GM19372 (cell line): ENCODE measurements at regions not wholly inside any gene's neighbourhood (a gene's known extent, or its start where the extent isn't known, plus 50 kb on each side); places are given as distances from the start of the nearest gene placed in this dataset.
"Not testable (repeated sequence)": the region's sequence is repeated elsewhere in the genome, so short reads cannot be mapped to it uniquely, and the experiment has no call there.

Source experiments
- ATAC-seq: cut with Tn5 transposase; IDR thresholded peaks from one replicate; pipeline ENCODE4 v1.9.1; 2021; ENCODE audit warnings: mild to moderate bottlenecking, low read depth, moderate library complexity; ENCODE audit not compliant: unreplicated experiment

DNA sequence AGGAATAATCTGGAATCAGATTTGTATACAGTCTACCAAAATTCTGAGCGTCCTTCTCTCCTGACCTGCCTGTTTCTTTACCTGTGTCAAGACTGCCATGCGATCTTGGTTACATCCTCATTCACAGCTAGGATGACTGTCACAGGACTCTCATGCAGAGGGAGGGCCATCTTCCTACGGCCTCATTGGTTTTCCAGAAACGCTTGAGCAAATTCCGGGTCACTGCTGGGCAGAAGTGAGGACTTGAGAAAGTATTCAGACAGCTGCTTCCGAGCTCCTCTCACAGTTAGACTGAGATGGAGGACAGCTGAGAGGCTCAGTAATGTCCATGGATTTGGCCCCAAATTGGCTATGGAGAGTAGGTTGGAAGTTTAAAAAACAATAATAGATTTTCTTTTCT lies 94.2 kb downstream of the TFAP2C start:
- ATAC-seq = no peak

DNA sequence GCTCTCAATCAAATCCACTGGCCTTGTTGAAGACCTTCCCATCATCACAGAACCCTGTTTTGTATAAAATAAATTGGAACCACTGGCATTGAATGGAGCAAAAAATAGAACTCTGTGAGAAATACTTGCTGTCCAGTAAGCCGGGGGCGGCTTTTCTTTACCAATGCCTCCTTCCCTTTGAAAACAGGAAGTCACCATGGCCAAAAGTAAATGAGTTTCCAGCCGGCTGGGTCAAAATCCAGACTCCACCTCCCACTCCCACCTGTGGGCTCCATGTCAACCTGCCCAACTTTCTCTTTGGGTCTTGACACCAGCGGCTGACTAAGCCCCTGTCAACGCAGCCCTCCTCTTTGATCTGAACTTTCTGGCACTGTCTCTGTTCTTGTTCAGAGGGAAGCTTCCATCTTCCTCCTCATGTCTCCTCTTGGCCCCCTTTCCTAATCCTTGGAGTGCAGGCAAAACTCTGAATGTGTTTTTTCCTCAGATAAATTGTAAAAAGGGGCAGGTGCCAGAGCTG lies 95.2 kb downstream of the TFAP2C start:
- no peak for ATAC-seq

DNA sequence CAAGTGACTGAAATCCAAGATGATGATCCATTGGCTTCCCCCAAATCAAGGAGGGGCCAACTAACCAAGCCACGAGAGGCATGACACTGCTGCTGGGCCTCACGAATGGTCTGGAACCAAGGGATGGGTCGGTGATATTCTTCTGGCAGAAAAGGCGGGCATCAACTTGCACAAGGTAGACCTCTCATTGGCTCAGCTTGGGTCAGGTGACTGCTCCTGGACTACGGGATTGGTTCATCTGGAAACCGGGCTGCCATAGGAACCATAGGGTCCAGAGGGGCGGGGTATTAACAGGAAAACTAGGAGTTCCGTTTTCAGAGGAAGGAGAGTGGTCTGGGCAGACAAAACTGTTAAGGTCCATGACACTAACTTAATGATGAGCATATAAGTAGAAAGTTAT lies 100.9 kb downstream of the TFAP2C start:
- ATAC-seq = no peak

DNA sequence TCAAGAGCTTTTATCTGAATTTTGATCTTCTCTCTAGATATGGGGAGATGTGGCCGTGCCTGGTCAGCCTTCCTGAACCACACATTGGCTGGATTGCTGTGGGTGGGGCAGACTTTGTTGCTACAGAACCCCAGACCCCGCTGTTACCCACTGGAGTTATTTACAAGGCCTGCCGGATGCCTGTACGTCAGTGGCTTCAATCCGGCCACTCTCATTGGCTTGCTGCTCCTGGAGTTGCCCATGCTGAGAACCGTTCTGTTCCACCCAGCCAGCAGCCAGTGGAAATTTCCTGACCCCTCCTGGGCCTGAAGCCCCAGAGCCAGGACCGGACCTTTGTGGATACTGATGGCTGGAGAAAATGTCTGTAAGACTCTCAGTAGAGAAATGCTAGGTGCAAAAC lies 101.9 kb downstream of the TFAP2C start:
- no peak for ATAC-seq

DNA sequence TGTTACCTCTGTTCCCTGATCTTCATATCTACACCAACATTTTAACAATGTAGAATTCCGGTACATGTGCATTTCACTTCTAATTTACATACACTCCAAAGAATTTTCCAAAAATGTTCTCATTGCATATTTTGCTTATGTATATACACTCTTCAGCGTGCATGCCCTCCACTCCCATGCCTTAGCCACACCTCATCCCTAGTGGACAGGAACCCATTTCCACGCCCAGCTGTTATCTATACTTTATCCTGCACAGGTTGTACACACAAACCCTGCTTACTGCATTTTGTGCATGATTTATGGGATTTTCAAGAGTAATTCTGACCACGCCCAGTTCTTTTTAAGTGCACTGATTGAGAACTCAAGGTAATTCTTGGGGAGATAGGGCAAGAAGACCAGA lies 102.4 kb downstream of the TFAP2C start:
- no peak for ATAC-seq

DNA sequence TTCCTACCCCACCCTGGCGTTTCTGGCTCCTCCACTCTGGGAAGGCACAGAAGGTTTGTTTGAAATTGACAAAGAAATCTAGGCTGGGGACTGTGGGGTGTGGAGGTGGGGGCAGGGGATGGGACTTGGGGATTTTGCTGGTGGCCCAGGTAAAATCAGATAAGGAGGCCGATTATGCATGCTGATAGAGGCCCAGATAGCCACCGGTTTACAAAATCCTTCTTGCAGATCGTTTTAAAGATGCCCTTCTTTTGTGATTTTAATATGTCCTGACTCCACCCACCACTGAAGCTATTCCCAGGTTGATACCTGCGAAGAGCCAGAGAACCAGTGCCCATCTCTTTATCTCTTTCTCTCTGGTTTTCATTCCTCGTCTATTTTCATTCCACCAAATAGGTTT lies 104.9 kb downstream of the TFAP2C start:
- no peak for ATAC-seq

DNA sequence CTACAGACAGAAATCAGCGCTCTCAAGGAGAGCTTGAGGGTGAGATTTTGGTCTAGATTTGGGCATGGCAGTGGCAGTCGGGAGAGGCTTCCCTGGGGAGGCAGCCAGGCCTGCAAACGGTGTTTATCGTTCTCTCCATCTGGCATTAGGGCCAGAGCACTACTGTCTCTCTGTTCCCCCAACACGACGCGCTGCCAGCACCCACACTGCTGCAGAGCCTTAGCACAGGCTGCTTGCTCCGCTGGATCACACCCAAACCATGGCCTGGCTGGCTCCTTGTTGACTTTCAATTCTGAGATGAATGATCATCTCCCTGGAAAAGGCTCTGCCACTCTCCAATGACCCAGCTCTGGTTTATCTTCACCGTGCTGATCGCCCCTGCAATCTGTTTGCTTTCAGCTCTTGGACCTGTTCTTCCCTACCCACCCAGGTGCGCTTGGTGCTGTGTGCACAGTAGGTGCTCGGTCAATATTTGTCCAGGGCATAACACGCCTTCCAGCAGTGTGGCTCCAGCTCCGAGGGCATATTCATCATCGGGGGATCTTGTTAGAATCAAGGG lies 106.1 kb downstream of the TFAP2C start:
- no peak for ATAC-seq

DNA sequence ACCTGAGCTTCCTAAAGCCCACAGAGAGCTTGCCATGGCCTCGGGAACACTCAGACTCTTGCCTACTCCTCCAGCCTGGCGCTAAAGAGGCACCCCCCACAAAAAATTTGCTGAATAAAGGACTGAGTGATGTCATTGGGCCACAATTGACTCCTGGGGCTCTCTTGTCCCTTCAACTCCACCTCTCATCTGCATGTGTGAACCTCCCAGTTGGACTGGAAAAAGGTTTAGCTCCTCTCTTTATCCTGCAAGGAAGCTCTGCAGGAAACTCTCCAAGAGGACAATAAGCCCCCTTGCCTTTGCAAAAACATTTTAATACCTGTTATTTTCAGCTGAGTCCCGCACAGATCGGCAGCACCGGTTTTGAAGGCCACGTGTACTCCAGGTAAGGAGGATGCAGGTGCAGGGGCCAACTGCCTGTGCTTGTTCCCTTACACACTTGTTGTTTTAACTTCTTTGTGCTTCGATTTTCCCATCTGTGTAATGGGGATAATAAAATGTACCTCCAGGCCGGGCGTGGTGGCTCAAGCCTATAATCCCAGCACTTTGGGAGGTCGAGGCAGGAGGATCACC lies 107.3 kb downstream of the TFAP2C start:
- no peak for ATAC-seq

DNA sequence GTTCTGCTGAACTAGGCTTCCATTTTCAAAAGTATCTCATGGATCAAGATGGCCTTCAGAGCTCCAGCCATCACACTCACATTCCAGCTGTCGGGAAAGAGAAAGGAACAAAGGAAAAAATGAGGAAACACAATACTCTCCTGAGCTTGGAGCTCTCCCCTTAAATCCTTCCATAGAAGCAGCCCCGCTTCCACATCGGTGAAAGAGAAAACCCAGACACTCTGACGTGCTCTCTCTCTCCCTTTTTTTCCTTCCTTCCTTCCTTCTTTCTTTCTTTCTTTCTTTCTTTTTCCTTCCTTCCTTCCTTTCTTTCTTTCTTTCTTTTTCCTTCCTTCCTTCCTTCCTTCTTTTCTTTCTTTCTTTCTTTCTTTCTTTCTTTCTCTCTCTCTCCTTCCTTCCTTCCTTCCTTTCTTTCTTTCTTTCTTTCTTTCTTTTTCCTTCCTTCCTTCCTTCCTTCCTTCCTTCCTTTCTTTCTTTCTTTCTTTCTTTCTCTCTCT lies 115.3 kb downstream of the TFAP2C start:
- not testable (repeated sequence) for ATAC-seq

DNA sequence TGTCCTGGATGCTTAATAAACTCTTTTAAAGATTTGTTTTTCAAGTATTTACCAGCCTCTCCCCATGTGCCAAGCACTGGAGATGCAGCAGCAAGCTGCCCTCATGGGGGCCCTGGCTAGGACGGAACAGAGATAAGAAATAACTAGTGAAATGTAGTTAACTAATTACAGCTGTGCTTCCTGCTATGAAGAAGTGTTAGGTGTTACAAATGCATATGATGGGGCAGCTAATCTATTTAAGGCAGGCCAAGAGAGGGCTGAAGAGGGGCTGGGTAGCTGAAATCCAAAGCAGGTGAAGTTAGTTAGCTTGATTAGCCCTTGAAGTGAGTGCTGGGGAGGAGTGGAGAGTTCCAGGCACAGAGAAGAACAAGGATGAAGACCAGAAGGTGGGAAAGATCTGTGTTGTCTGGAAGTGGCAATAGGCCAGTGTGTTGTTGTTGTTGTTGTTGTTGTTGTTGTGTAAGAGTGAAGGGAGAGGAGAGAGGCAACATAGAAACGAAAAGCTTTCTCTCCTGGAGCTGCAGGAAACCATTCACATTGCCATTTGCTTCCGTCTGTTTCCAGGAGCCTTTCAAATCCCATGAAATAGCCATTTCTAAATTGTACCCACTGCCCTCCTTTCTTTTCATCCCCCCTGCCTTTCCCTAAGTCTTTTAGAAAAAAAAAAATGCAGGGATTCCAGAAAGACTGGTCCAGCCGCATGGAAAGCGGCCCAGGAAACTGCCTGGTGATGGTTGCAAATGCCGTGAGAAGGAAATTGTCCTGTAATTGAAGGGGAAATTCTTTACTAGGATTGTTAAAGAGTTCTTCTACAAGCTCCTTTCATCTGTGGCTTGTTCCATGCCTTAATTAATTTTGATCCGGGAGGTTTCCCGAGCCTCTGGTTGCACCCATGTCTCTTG lies 119.6 kb downstream of the TFAP2C start:
- ATAC-seq = no peak

DNA sequence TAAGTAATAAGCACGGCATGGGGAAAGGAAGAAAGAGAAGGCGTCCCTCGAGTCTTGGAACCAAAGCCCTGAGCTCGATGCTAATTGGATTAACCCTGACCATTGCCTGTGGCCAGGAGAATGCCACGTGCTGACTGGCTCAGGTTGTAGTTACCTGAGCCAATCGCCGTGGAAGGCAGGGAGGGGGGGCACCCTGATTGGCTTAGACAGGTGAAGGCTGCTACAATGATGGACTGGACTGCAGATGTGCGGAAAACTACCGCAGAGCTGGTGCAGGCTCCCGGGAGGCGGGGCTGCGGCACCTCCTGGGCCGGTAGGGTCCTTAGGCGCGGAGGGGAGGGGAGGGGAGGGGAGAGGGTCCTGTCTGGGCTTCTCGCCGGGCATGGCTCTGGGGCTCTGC lies 121.3 kb downstream of the TFAP2C start:
- no peak for ATAC-seq

DNA sequence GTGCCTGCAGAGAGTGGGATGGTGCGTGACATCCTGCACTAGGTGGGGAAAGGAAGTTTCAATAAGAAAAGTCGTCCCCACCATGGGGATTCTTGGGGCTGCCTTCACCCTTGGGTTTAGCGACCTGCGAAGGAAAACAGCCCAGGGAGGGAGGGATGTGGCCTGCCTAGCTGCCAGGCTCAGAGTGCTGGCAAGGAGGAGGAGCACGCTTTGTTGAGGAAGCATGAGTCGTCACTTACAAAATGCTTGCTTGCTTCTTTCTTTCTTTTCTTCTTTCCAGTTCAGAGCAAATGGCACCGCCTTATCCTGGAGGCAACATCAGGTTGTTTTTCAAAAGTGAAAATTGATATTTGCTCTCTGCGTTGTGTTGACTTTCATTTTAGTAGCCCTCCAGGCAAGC lies 123.2 kb downstream of the TFAP2C start:
- no peak for ATAC-seq

DNA sequence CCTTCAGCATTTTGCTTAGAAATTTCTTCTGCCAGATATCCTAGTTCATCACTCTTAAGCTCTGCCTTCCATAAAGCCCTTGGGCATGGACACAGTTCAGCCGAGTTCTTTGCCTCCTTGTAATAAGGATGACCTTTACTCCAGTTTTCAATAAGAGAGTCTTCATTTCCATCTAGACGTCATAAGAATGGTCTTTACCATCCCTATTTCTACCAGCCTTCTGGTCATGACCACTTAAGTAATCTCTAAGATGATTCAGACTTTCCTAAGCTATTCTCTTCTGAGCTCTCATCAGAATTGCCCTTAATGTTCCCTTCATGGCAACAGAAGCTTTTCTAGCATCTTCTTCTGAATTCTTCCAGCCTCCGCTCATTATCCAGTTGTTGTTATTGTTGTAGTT lies 126.1 kb downstream of the TFAP2C start:
- ATAC-seq = no peak

DNA sequence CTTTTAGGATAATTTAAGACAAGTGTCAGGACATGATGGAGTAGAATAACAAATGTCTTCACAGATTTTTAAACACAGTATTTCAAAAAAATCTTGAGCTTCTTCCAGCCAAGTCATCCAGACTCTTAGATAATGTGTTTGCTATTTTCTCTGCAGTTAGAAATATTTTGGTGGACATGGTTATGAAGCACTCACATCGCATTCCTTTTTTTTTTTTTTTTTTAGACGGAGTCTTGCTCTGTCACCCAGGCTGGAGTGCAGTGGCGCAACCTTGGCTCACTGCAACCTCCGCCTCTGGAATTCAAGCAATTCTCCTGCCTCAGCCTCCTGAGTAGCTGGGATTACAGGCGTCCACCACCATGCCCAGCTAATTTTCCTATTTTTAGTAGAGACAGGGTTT lies 127.6 kb downstream of the TFAP2C start:
- not testable (repeated sequence) for ATAC-seq

DNA sequence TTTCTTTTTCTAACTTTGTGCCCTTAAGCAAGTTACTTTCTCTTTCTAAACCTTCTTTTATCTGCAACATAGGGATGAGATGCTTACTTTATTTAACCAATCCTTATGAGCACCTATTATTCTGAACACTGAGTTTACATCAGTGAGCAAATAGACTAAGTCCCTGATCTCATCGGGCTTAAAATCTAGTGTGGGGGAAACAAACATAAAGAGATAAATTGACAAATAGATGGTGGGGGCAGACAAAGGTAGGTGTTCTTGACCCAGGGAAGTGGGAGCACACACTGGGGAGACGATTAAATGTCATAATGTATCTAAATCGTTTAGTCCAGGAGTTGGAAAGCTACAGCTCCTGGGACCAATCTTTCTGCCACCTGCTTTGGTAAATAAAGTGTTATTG lies 129.6 kb downstream of the TFAP2C start:
- no peak for ATAC-seq

DNA sequence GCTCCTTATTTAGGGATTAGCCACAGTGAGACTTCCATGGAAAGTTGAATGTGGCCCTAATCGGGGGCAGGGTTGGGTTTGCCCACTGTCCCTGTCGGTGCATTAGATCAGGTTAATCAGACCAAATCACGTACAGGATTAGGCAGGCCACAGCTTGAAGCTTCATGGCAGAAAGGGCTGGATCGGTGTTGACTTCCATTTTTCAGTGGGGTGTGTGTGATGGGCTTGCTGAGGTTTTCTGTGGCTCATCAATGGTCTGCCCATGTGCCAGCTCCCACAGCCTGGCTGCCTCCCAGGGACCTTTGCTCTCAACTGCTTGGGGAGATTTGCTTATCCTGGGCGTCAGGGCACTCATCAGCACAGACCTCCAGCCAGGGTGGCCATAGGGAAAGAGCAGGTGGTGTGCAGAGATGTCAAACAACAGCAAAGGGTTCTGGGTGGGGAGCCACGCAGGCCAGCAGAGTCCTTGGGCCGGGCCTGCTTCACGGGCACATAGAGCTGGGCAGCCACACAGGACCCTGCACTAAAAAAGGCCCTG lies 130.7 kb downstream of the TFAP2C start:
- ATAC-seq = no peak

DNA sequence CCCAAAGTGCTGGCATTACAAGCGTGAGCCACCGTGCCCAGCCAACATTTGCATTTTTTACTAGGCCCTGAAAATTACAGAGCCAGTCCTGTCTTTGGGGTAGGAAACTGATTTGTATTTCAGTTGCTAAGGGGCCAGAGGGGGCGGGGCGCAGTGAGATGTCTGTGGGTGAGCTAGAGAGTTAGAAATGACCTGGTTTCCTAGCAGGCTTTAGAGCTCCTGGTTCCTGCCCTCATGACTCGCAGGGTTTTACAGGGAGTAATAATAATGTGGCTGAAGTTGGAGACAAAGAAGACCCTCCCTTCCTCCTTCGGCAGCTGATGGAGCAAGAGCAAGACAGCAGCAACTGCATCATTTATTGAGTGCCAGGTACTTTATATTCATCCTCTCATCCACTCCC lies 131.5 kb downstream of the TFAP2C start:
- no peak for ATAC-seq

DNA sequence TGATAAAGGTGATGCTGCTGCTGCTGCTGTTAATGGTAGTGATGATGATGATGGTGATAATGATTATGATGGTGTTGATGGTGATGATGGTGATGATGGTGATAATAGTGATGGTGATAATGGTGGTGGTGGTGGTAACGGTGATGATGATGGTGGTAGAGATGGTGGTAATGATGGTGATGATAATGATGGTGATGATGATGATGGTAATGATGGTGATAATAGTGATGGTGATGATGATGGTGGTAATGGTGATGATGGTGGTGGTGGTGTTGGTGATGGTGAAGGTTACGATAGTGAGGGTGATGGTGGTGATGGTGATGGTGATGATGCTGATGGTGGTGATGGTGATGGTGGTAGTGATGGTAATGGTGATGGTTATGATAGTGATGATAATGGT lies 132.3 kb downstream of the TFAP2C start:
- no peak for ATAC-seq

DNA sequence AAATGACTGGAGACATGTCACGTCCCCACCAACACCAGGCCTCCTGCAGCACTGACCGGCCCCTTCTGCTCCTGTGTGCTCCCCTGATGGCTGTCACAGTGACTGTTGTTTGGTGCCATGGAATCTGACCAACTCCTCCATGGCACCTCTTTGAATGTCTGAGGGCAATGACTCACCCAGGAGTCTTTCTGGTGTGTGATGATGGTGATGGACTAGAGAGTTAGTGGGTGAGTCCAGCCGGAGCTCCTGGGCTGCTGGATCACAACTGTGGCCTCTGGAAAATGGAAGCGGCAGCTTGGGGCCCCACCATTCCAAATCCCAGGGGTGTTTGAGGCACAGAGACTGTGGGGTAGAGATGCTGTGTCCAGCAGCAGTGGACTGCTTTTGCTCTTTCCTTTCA lies 133.3 kb downstream of the TFAP2C start:
- ATAC-seq = no peak

DNA sequence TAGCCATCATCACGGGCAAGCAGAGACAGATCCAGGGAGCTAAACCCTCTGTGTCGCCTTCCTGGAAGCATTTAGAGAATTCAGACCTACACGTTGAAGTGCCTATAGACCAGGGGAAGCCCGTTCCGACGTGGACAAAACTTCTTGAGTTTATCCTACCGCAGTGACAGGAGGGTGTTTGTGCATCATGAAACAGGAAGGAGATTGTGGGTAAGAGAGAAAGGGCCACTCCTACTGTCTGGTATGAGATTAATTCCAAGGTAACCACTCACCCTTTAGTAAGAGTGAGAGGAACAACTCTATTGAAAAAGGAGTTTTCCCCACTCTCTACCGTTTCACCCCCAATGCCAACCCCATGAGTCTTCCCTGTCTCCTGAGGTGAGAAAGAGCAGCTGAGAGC lies 133.7 kb downstream of the TFAP2C start:
- ATAC-seq = no peak

DNA sequence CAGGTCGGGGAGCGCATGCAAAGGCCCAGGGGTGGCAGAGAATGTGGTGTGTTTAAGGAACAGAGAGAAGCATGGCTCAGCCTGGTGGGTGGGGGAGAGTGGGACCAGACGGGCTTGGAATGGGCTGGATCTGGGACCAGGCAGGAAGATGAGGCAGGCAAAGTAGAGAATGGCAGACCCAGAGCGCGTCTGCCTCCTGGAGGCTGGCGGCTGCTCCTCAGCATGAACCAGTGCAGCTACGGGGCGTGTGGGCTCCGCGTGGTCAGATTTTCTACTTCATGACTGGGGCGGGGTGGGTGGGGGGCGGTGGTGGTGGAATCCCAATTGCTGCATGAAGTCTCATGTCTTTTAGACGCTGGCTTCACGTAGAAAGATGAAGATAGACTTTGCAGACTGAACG lies 135.6 kb downstream of the TFAP2C start:
- ATAC-seq = no peak
